ENCODE measurements at regions not wholly inside any gene's neighbourhood (a gene's known extent, or its start where the extent isn't known, plus 50 kb on each side); places are given as distances from the start of the nearest gene placed in this dataset.

GRCh38 chr11:107092667-107093066 is 74.4 kb upstream of the GUCY1A2 start:
- TF ChIP-seq POLR2A (IDR thresholded peaks at IDR 0.05; ENCODE audit: low read depth, low read length) (no peak), POLR2AphosphoS5 (IDR thresholded peaks at IDR 0.05; ENCODE audit: low read depth, low read length) (no peak), TAF1 (IDR thresholded peaks at IDR 0.05; ENCODE audit: low read depth, low read length) (no peak), POU2F2 (IDR thresholded peaks at IDR 0.05; ENCODE audit: low read depth, low read length) (no peak)
